Keratinocyte (primary cell): ENCODE measurements at regions not wholly inside any gene's neighbourhood (a gene's known extent, or its start where the extent isn't known, plus 50 kb on each side); places are given as distances from the start of the nearest gene placed in this dataset.

Experiments
- DNase-seq: peaks from one replicate; pipeline ENCODE4 v3.0.0-alpha.2; 2011; ENCODE audit warnings: low read depth, missing footprints, low spot score
- FAIRE-seq: peaks from 2 replicates; lab custom pipeline; 2011; peaks lifted over from hg19 to GRCh38; lab: Jason Lieb, UNC
- H2AFZ ChIP-seq: 2 replicates; pipeline ENCODE4 v1.6.0; 2012; ENCODE audit warnings: low read length, control low read depth, inconsistent platforms; ENCODE audit not compliant: control insufficient read depth
- H3K27ac ChIP-seq: 2 replicates; pipeline ENCODE4 v1.5.1; 2011; ENCODE audit warnings: low read length; ENCODE audit not compliant: control insufficient read depth, insufficient read depth
- H3K27me3 ChIP-seq: 3 replicates; pipeline ENCODE4 v1.6.0; 2011; ENCODE audit warnings: low read length; ENCODE audit not compliant: control insufficient read depth, insufficient read depth; ENCODE audit errors: extremely low read depth
- H3K36me3 ChIP-seq, 2 experiments: 2 replicates in 1 of 2; 3 replicates in 1 of 2; pipeline ENCODE4 v1.5.1; 2011; ENCODE audit warnings: low read length in 2 of 2, mild to moderate bottlenecking in 1 of 2; ENCODE audit not compliant: control insufficient read depth in 2 of 2, insufficient read depth in 2 of 2; ENCODE audit errors: extremely low read depth in 1 of 2
- H3K4me1 ChIP-seq: 3 replicates; pipeline ENCODE4 v1.5.1; 2011; ENCODE audit warnings: low read length; ENCODE audit not compliant: control insufficient read depth, insufficient read depth; ENCODE audit errors: extremely low read depth
- H3K4me2 ChIP-seq: 3 replicates; pipeline ENCODE4 v1.6.0; 2011; ENCODE audit warnings: low read depth, low read length; ENCODE audit not compliant: control insufficient read depth, insufficient read depth; ENCODE audit errors: extremely low read depth
- H3K4me3 ChIP-seq, 3 experiments: fragments of 200-600 bp in 1 of 3; sonication (generic) in 1 of 3; 2 replicates in 2 of 3; 3 replicates in 1 of 3; pipeline ENCODE4 v1.5.1; 2011 to 2016; ENCODE audit warnings: low read length in 3 of 3, mild to moderate bottlenecking in 3 of 3, control low read depth in 2 of 3, inconsistent platforms in 1 of 3, low read depth in 1 of 3, mixed read lengths in 1 of 3, mixed run types in 1 of 3, moderate library complexity in 1 of 3; ENCODE audit not compliant: control insufficient read depth in 2 of 3, insufficient read depth in 2 of 3; ENCODE audit errors: extremely low read depth in 1 of 3
- H3K79me2 ChIP-seq: 2 replicates; pipeline ENCODE4 v1.6.0; 2012; ENCODE audit warnings: low read length; ENCODE audit not compliant: control insufficient read depth, insufficient read depth
- H3K9ac ChIP-seq: 3 replicates; pipeline ENCODE4 v1.6.0; 2011; ENCODE audit warnings: low read length; ENCODE audit not compliant: control insufficient read depth, insufficient read depth; ENCODE audit errors: extremely low read depth
- H3K9me1 ChIP-seq: 3 replicates; pipeline ENCODE4 v1.6.0; 2011; ENCODE audit warnings: low read length; ENCODE audit not compliant: control insufficient read depth, insufficient read depth; ENCODE audit errors: extremely low read depth
- H3K9me3 ChIP-seq: 2 replicates; pipeline ENCODE4 v1.5.1; 2012; ENCODE audit warnings: low read depth, low read length; ENCODE audit not compliant: control insufficient read depth
- H4K20me1 ChIP-seq: 3 replicates; pipeline ENCODE4 v1.6.0; 2011; ENCODE audit warnings: low read length; ENCODE audit not compliant: control insufficient read depth, insufficient read depth; ENCODE audit errors: extremely low read depth
- CTCF ChIP-seq, 3 experiments: IDR thresholded peaks in 1 of 3; conservative IDR thresholded peaks in 1 of 3; optimal IDR thresholded peaks in 1 of 3; 2 replicates in 2 of 3; 3 replicates in 1 of 3; pipeline versions ENCODE3 to v1.5.1; 2011; ENCODE audit warnings: low read length in 3 of 3, mild to moderate bottlenecking in 3 of 3, moderate library complexity in 2 of 3, control low read depth in 1 of 3, inconsistent platforms in 1 of 3; ENCODE audit not compliant: insufficient read depth in 2 of 3; ENCODE audit errors: extremely low read depth in 1 of 3
- EZH2 ChIP-seq: IDR thresholded peaks from one replicate; pipeline ENCODE4 v1.6.1; 2012; ENCODE audit warnings: inconsistent platforms, mild to moderate bottlenecking, low read length, moderate library complexity
- dilution Hi-C: fragments of 300-500 bp; cut with MboI; formaldehyde crosslinking; loops from one replicate; pipeline ENCODE4 v1.7.0; 2020; ENCODE audit warnings: low sequenced_read_pairs; ENCODE audit not compliant: extremely low pct_ligation_motif_present

GRCh38 chr12:78448692-78449091 lies 415.9 kb upstream of the SYT1 start:
- Histone ChIP-seq H4K20me1 (no peaks in the 10 kb centered on the region), H3K4me1 (no peaks in the 10 kb centered on the region), H3K27me3 (no peaks in the 10 kb centered on the region), H3K4me2 (no peak overlapping the region), H3K9me3 (no peaks in the 10 kb centered on the region), H3K9me1 (no peaks in the 10 kb centered on the region), H3K9ac (no peak overlapping the region), H2AFZ (no peak overlapping the region), H3K27ac (no peak overlapping the region), H3K79me2 (no peaks in the 10 kb centered on the region), H3K4me3 (no peak overlapping the region), H3K36me3 (no peaks in the 10 kb centered on the region)
- dilution Hi-C loops, result no loop called here
- DNase-seq, result no peak
- FAIRE-seq, result no peak
- TF ChIP-seq CTCF (optimal IDR thresholded peaks at IDR 0.05 in 1 of 3, IDR thresholded peaks at IDR 0.05 in 1 of 3, conservative IDR thresholded peaks at IDR 0.05 in 1 of 3; ENCODE audit: extremely low read depth in 1 of 3, insufficient read depth in 2 of 3, low read length in 3 of 3), result no peak
- no peak for TF ChIP-seq EZH2

GRCh38 chr12:78455991-78456390 lies 408.6 kb upstream of the SYT1 start:
- no peaks in the 10 kb centered on the region for H3K27me3 ChIP-seq
- no peak overlapping the region for H3K4me3 ChIP-seq
- dilution Hi-C loops, result no loop called here
- H3K27ac ChIP-seq, result no peak overlapping the region
- no peak for FAIRE-seq
- DNase-seq, result no peak
- no peak overlapping the region for H3K4me2 ChIP-seq
- no peaks in the 10 kb centered on the region for H3K4me1 ChIP-seq
- no peaks in the 10 kb centered on the region for H4K20me1 ChIP-seq
- no peaks in the 10 kb centered on the region for H3K36me3 ChIP-seq
- H2AFZ ChIP-seq, result no peak overlapping the region
- TF ChIP-seq EZH2, result no peak
- TF ChIP-seq CTCF (optimal IDR thresholded peaks at IDR 0.05 in 1 of 3, IDR thresholded peaks at IDR 0.05 in 1 of 3, conservative IDR thresholded peaks at IDR 0.05 in 1 of 3; ENCODE audit: extremely low read depth in 1 of 3, insufficient read depth in 2 of 3, low read length in 3 of 3), result no peak
- no peaks in the 10 kb centered on the region for H3K79me2 ChIP-seq
- H3K9ac ChIP-seq, result no peak overlapping the region
- no peaks in the 10 kb centered on the region for H3K9me1 ChIP-seq
- H3K9me3 ChIP-seq, result no peaks in the 10 kb centered on the region
